Stimulated activated CD8-positive, alpha-beta memory T cell treated with anti-CD3 and anti-CD28 coated beads, Interleukin-7, amount 100 ng/mL, for 48 hours (primary cell): ENCODE measurements at regions not wholly inside any gene's neighbourhood (a gene's known extent, or its start where the extent isn't known, plus 50 kb on each side); places are given as distances from the start of the nearest gene placed in this dataset.
"Not testable (repeated sequence)": the region's sequence is repeated elsewhere in the genome, so short reads cannot be mapped to it uniquely, and the experiment has no call there.

ENCODE experiments used
- DNase-seq, 2 donors: peaks; one replicate each; pipeline ENCODE4 v3.0.0-alpha.2; 2020; ENCODE audit warnings: low read depth in 1 of 2; ENCODE audit errors: extremely low read depth in 1 of 2

DNA sequence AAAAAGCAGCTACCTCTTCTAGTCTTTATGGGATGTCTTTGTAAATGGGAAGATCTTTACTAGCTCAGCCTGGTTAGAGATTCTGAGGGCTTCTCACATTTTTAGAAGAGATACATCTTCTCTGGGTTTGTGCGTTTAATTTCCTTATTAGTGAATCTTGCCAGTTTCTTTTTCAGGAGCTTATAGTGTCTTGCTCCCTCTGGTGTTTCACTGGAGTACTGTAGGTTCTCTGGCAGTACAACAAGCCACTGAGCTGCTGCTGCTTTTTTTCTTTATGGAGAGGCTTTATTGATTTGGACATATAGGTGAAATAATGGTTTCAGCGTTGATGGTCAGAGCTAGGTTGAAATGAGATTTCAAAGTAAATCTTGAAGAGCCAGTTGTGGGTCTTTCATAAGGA lies 82.9 kb downstream of the LAS1L start:
- DNase-seq = no peak

DNA sequence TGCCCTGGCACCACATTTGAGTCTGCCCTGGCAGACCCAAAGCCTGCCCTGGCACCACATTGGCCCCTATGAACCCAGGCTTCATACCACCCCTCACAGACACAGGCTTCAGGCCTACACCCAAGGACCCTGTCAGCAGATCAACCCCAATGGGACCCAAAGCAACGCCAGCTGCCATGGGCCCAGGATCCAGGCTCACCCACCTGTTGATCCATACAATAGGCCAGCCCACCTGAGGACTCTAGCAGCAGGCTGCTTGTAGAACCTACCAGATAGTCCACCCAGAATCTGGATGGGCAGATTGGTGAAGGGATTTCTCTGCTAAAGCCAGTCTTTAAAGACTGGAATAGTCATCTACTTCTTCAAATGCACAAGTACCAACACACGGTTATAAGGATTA lies 114.4 kb downstream of the LAS1L start:
- no peak for DNase-seq

DNA sequence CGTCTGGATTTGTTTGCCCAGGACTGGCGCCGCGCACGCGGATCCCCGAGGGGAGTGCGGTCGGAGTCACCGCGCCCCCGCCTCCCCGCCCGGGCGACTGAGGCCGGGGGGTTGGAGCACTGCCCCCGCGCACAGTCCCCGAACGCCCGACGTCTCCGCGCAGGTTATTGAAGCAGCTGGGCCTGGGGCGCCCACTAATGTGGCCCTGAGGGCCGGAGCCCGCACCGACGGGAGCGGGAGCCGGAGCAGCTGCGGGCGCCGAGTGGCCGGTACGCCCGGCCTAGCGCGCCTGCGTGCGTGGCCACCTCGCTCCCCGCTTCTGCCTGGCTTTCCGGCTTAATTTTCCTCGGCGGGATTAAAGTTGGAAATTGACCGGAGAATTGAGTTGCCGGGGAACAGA lies 126.9 kb downstream of the LAS1L start:
- DNase-seq = not testable (repeated sequence)

DNA sequence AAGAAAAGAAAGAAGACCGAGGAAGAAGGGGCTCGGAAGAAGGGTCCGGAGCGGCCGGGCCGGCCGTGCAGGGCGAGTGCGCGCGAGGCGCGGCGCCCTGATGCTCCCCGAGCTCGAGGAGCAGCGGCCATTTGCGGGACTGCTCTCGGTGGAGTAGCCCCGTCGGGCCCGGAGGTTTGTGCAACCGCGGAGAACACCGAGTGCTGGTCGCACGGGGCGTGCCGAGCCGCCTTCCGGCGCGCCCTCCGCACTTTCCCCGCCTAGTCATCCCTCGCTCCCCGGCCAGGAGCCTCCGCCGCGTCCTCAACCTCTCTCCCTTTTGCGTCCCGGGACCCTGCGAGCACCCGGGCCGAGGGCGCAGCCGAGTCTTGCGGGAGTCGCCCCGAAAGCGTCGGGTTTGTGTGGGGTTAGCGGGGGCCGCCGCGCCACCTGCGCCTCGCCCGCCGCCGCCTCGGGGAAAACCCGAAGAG lies 127.4 kb downstream of the LAS1L start:
- no peak for DNase-seq

GRCh38 chrX:65406532-65406931 lies 128.1 kb downstream of the LAS1L start:
- DNase-seq = peak in 1 of 2 donors; percentile 15

GRCh38 chrX:65392284-65392683 lies 142.3 kb downstream of the LAS1L start:
- no peak for DNase-seq

DNA sequence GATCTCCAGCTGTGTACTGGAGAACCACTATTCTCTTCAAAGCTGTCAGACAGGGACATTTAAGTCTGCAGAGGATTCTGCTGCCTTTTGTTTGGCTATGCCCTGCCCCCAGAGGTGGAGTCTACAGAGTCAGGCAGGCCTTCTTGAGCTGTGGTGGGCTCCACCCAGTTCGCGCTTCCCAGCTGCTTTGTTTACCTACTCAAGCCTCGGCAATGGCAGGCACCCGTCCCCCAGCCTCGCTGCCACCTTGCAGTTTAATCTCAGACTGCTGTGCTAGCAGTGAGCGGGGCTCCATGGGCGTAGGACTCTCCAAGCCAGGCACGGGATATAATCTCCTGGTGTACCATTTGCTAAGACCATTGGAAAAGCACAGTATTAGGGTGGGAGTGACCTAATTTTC lies 145.5 kb downstream of the LAS1L start:
- not testable (repeated sequence) for DNase-seq
